C4-2B (cell line): ENCODE measurements at regions not wholly inside any gene's neighbourhood (a gene's known extent, or its start where the extent isn't known, plus 50 kb on each side); places are given as distances from the start of the nearest gene placed in this dataset.

Experiments
- H3K27ac ChIP-seq: fragments of 450-650 bp; 2 replicates; pipeline ENCODE4 v1.5.1; 2017
- CTCF ChIP-seq: fragments of 450-650 bp; conservative IDR thresholded peaks from 2 replicates; pipeline ENCODE4 v1.5.1; 2017; ENCODE audit warnings: mild to moderate bottlenecking
- ZFX ChIP-seq: fragments of 450-650 bp; IDR thresholded peaks from 2 replicates; pipeline ENCODE4 v1.6.1; 2017

GRCh38 chr2:84197901-84198300, 261.2 kb downstream of the SUCLG1 start:
- TF ChIP-seq ZFX (no peak), CTCF (no peak)
- no peak overlapping the region for H3K27ac ChIP-seq

DNA sequence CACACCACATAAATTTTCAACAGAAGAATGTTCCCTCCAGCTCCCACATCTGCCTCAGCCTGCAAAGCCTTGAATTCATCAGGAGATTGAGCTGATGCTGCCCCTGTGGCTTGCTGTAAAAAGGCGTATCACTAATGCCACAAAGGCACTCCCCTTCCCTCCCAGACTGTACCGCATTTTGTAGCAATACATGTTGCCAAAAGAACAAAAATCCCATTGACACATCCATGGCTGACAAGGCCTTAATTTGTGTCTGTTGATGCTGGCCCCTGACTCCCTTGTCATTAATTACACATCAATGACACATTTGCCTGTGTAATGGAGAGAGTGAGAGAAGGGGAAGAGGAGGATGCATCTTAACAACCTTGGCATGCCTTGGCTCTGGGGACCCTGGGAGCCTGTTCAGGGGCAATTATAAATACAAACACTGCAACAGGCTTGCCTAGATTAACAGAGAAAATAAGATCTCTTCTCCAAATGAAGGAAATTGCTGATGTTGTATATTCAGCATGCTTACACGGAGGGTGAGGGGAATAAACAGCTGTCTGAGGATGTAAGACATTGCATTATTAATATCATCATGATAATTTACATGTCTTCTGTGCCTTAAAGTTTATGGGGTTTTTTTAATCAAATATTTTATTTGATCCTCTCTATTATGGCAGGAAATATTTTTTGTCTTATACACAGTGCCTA, 264.0 kb downstream of the SUCLG1 start:
- TF ChIP-seq CTCF (no peak), ZFX (no peak)
- no peak overlapping the region for H3K27ac ChIP-seq

- TF ChIP-seq ZFX = no peak
- no peak for TF ChIP-seq CTCF
- no peak overlapping the region for H3K27ac ChIP-seq
Measured at GRCh38 chr2:84194181-84194580, 264.9 kb downstream of the SUCLG1 start.

DNA sequence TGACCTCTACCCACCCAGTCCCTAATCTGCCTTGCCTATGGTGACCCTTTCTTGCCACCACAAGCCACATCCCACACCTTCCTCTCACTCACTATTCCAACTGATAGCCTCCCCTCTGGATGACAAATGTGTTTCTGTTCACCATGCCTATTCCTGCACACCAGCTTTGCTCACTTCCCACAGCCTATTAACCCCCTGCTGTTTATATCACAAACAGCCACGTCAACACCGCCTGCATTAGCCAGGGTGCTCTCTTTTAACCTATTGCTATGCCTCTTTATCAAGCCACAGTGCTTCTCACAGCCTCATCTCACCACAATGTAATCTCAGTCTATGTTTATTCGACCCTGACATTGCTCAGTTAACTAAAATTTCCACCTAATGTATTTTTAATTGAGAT, 271.8 kb downstream of the SUCLG1 start:
- TF ChIP-seq ZFX (no peak), CTCF (no peak)
- no peak overlapping the region for H3K27ac ChIP-seq

- TF ChIP-seq CTCF = no peak
- TF ChIP-seq ZFX = no peak
Measured at GRCh38 chr2:84181927-84182326, 277.2 kb downstream of the SUCLG1 start.

GRCh38 chr2:84177733-84178132, 281.3 kb downstream of the SUCLG1 start:
- no peak for TF ChIP-seq ZFX
- TF ChIP-seq CTCF = no peak

More at GRCh38 chr2:84181927-84182326, 277.2 kb downstream of the SUCLG1 start:
- no peak overlapping the region for H3K27ac ChIP-seq

GRCh38 chr2:84175970-84176369, 283.1 kb downstream of the SUCLG1 start:
- TF ChIP-seq ZFX (no peak), CTCF (no peak)
- no peak overlapping the region for H3K27ac ChIP-seq

More at GRCh38 chr2:84177733-84178132, 281.3 kb downstream of the SUCLG1 start:
- no peak overlapping the region for H3K27ac ChIP-seq
